H9 (cell line): ENCODE measurements at regions not wholly inside any gene's neighbourhood (a gene's known extent, or its start where the extent isn't known, plus 50 kb on each side); places are given as distances from the start of the nearest gene placed in this dataset.

Experiments used
- DNase-seq: peaks from one replicate; pipeline ENCODE4 v3.0.0-alpha.2; 2017
- H2AFZ ChIP-seq: one replicate; pipeline ENCODE4 v1.6.1; 2013; ENCODE audit warnings: mild to moderate bottlenecking, low read length, control low read depth, moderate library complexity
- H2AK5ac ChIP-seq: 2 replicates; pipeline ENCODE4 v1.6.1; 2013; ENCODE audit warnings: low read length, control low read depth, mixed read lengths; ENCODE audit not compliant: insufficient read length
- H2BK120ac ChIP-seq: one replicate; pipeline ENCODE4 v1.6.1; 2013; ENCODE audit warnings: low read depth, mild to moderate bottlenecking, low read length, control low read depth, inconsistent platforms; ENCODE audit not compliant: poor library complexity, severe bottlenecking
- H2BK12ac ChIP-seq: 2 replicates; pipeline ENCODE4 v1.6.1; 2013; ENCODE audit warnings: low read length, control low read depth, mixed read lengths, low read depth; ENCODE audit not compliant: insufficient read length
- H2BK15ac ChIP-seq: 2 replicates; pipeline ENCODE4 v1.6.1; 2013; ENCODE audit warnings: low read depth, low read length, control low read depth
- H2BK20ac ChIP-seq: one replicate; pipeline ENCODE4 v1.6.1; 2013; ENCODE audit warnings: low read depth, mild to moderate bottlenecking, low read length, control low read depth, inconsistent platforms; ENCODE audit not compliant: poor library complexity, severe bottlenecking
- H2BK5ac ChIP-seq: 2 replicates; pipeline ENCODE4 v1.6.1; 2013; ENCODE audit warnings: low read length, control low read depth, mixed read lengths; ENCODE audit not compliant: insufficient read length
- H3K14ac ChIP-seq: 2 replicates; pipeline ENCODE4 v1.6.1; 2013; ENCODE audit warnings: low read length, control low read depth; ENCODE audit not compliant: insufficient read depth
- H3K18ac ChIP-seq: 2 replicates; pipeline ENCODE4 v1.6.1; 2013; ENCODE audit warnings: low read depth, mild to moderate bottlenecking, mixed read lengths, low read length, control low read depth; ENCODE audit not compliant: insufficient read length
- H3K23ac ChIP-seq: 2 replicates; pipeline ENCODE4 v1.6.1; 2013; ENCODE audit warnings: low read length, control low read depth, mixed read lengths, low read depth; ENCODE audit not compliant: insufficient read length
- H3K23me2 ChIP-seq: 2 replicates; pipeline ENCODE4 v1.6.1; 2013; ENCODE audit warnings: low read depth, mild to moderate bottlenecking, mixed read lengths, low read length, control low read depth; ENCODE audit not compliant: insufficient read length, poor library complexity, severe bottlenecking
- H3K27ac ChIP-seq: 2 replicates; pipeline ENCODE4 v1.5.1; 2013; ENCODE audit warnings: low read length, control low read depth, mixed read lengths, low read depth; ENCODE audit not compliant: insufficient read length
- H3K27me3 ChIP-seq: 2 replicates; pipeline ENCODE4 v1.6.1; 2013; ENCODE audit warnings: low read length, control low read depth, inconsistent platforms; ENCODE audit not compliant: insufficient read depth
- H3K4ac ChIP-seq: 2 replicates; pipeline ENCODE4 v1.6.1; 2013; ENCODE audit warnings: low read depth, mild to moderate bottlenecking, control low read depth, inconsistent platforms, low read length, moderate library complexity
- H3K4me1 ChIP-seq: 2 replicates; pipeline ENCODE4 v1.6.1; 2013; ENCODE audit warnings: low read length, control low read depth, inconsistent platforms; ENCODE audit not compliant: insufficient read depth
- H3K4me2 ChIP-seq: 2 replicates; pipeline ENCODE4 v1.6.1; 2013; ENCODE audit warnings: low read length, control low read depth, mixed read lengths; ENCODE audit not compliant: insufficient read length, insufficient read depth
- H3K56ac ChIP-seq: 2 replicates; pipeline ENCODE4 v1.6.1; 2013; ENCODE audit warnings: low read depth, mild to moderate bottlenecking, mixed read lengths, low read length, control low read depth; ENCODE audit not compliant: insufficient read length
- H3K79me1 ChIP-seq: 2 replicates; pipeline ENCODE4 v1.6.1; 2013; ENCODE audit warnings: low read depth, mild to moderate bottlenecking, moderate library complexity, low read length, control low read depth, inconsistent platforms; ENCODE audit not compliant: insufficient read depth, poor library complexity, severe bottlenecking
- H3K79me2 ChIP-seq: 2 replicates; pipeline ENCODE4 v1.6.1; 2013; ENCODE audit warnings: low read length, control low read depth, inconsistent platforms; ENCODE audit not compliant: insufficient read depth
- H3K9ac ChIP-seq: 2 replicates; pipeline ENCODE4 v1.6.1; 2013; ENCODE audit warnings: low read length, control low read depth, mixed read lengths; ENCODE audit not compliant: insufficient read length; ENCODE audit errors: extremely low read depth
- H3K9me3 ChIP-seq: one replicate; pipeline ENCODE4 v1.6.1; 2013; ENCODE audit warnings: low read depth, low read length, inconsistent platforms; ENCODE audit not compliant: control insufficient read depth
- H3T11ph ChIP-seq: one replicate; pipeline ENCODE4 v1.6.1; 2013; ENCODE audit warnings: mild to moderate bottlenecking, low read length, control low read depth, inconsistent platforms
- H4K20me1 ChIP-seq: one replicate; pipeline ENCODE4 v1.6.1; 2013; ENCODE audit not compliant: control insufficient read depth, insufficient read length, insufficient read depth
- H4K5ac ChIP-seq: 2 replicates; pipeline ENCODE4 v1.6.1; 2013; ENCODE audit warnings: low read depth, mild to moderate bottlenecking, mixed read lengths, low read length, control low read depth; ENCODE audit not compliant: insufficient read length
- H4K8ac ChIP-seq: replicated peaks from 2 replicates; pipeline ENCODE4 v1.6.1; 2013; ENCODE audit warnings: low read length, control low read depth, mixed read lengths, low read depth; ENCODE audit not compliant: insufficient read length
- H4K91ac ChIP-seq: 2 replicates; pipeline ENCODE4 v1.6.1; 2013; ENCODE audit warnings: low read depth, mild to moderate bottlenecking, moderate library complexity, mixed read lengths, low read length, control low read depth; ENCODE audit not compliant: insufficient read length
- H3K27ac Mint-ChIP-seq, 3 experiments: 2 replicates in 2 of 3; 3 replicates in 1 of 3; pipeline ENCODE4 v1.8.0; 2020 to 2021; ENCODE audit warnings: mixed read lengths in 3 of 3, mild to moderate bottlenecking in 1 of 3, moderate library complexity in 1 of 3
- H3K27me3 Mint-ChIP-seq: 2 replicates; pipeline ENCODE4 v1.8.0; 2021; ENCODE audit warnings: low read depth, mild to moderate bottlenecking, moderate library complexity, mixed read lengths
- H3K36me3 Mint-ChIP-seq, 3 experiments: 2 replicates in 2 of 3; 3 replicates in 1 of 3; pipeline ENCODE4 v1.8.0; 2020 to 2021; ENCODE audit warnings: low read depth in 3 of 3, mixed read lengths in 3 of 3; ENCODE audit not compliant: insufficient read depth in 1 of 3
- H3K4me1 Mint-ChIP-seq, 2 experiments: 2 replicates each; pipeline ENCODE4 v1.8.0; 2020; ENCODE audit warnings: mixed read lengths in 2 of 2
- H3K4me3 Mint-ChIP-seq, 2 experiments: 2 replicates in 1 of 2; 3 replicates in 1 of 2; pipeline ENCODE4 v1.8.0; 2020 to 2021; ENCODE audit warnings: mild to moderate bottlenecking in 2 of 2, mixed read lengths in 2 of 2, moderate library complexity in 1 of 2
- H3K9me3 Mint-ChIP-seq, 2 experiments: 2 replicates in 1 of 2; 3 replicates in 1 of 2; pipeline ENCODE4 v1.8.0; 2020; ENCODE audit warnings: mild to moderate bottlenecking in 2 of 2, mixed read lengths in 2 of 2, moderate library complexity in 1 of 2
- CTCF ChIP-seq: fragments of 200-600 bp; sonication (generic); conservative IDR thresholded peaks from 3 replicates; pipeline ENCODE4 v1.8.0; 2021; ENCODE audit warnings: antibody characterized with exemption, mild to moderate bottlenecking
- WGBS: extraction: QIAGEN DNeasy Blood & Tissue Kit; methylation state at CpG from one replicate; pipeline ENCODE4 v1.1.7; 2013; ENCODE audit warnings: missing lambda C conversion rate, low lambda C conversion rate, mixed read lengths; ENCODE audit not compliant: insufficient read length; ENCODE audit errors: extremely low coverage; 5-methylcytosine and 5-hydroxymethylcytosine counted together

DNA sequence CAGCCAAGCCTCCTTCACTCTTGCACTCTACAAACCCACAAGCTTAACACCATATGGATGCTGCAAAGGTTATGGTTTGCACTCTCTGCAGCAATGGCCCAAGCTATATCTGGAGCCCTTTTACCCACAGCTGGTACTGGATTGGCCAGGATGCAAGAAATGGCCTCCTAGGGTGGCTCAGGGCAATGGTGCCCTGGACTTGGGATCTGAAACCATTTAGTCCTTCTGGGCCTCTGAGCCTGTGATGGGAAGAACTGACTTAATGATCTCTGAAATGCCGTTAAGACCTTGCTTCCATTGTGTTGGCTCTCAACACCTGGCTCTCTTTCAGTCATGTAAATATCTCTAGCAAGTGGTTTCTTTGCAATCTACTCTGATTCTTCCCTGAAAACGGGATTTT lies 626.0 kb downstream of the KCTD8 start:
- Histone ChIP-seq H3K23me2 (no peaks in the 10 kb centered on the region), H3K9ac (no peak overlapping the region), H3T11ph (no peak overlapping the region), H3K79me1 (no peaks in the 10 kb centered on the region), H3K27ac (no peak overlapping the region), H3K18ac (no peak overlapping the region), H4K91ac (no peak overlapping the region), H3K14ac (no peak overlapping the region), H3K79me2 (no peaks in the 10 kb centered on the region), H2AK5ac (no peak overlapping the region), H3K56ac (no peak overlapping the region), H2BK120ac (no peak overlapping the region), H2BK15ac (no peak overlapping the region), H3K23ac (no peak overlapping the region), H2BK20ac (no peak overlapping the region), H2BK12ac (no peak overlapping the region), H4K20me1 (no peaks in the 10 kb centered on the region), H2AFZ (no peak overlapping the region), H3K4me1 (no peaks in the 10 kb centered on the region), H3K4me2 (no peak overlapping the region), H3K9me3 (peaks cover 22% of the 10 kb centered on the region), H2BK5ac (no peak overlapping the region), H4K5ac (no peak overlapping the region), H3K27me3 (no peaks in the 10 kb centered on the region), H3K4ac (no peak overlapping the region), H4K8ac (no peak overlapping the region)
- H3K9me3 Mint-ChIP-seq = peaks cover 41 to 42% of the 10 kb centered on the region in 2 experiments
- H3K4me1 Mint-ChIP-seq = no peaks in the 10 kb centered on the region
- H3K4me3 Mint-ChIP-seq = no peak overlapping the region
- peaks cover 21 to 49% (median 30%) of the 10 kb centered on the region in 3 experiments for H3K36me3 Mint-ChIP-seq
- DNase-seq = no peak
- TF ChIP-seq CTCF = no peak
- H3K27ac Mint-ChIP-seq = no peak overlapping the region
- no peaks in the 10 kb centered on the region for H3K27me3 Mint-ChIP-seq
- WGBS = no CpG with 5 or more reads among the region's 2 CpGs
